PC-9 (cell line): ENCODE measurements at regions not wholly inside any gene's neighbourhood (a gene's known extent, or its start where the extent isn't known, plus 50 kb on each side); places are given as distances from the start of the nearest gene placed in this dataset.

Source experiments
- CTCF ChIP-seq: fragments of 200-600 bp; sonication (generic); conservative IDR thresholded peaks from 2 replicates; pipeline ENCODE4 v1.6.1; 2017; ENCODE audit warnings: mixed run types, antibody characterized with exemption, mild to moderate bottlenecking, moderate library complexity
- EZH2 ChIP-seq: fragments of 200-600 bp; sonication (generic); IDR thresholded peaks from 2 replicates; pipeline ENCODE4 v1.8.0; 2017; ENCODE audit warnings: antibody characterized with exemption, low read depth

- TF ChIP-seq CTCF, result no peak
- no peak for TF ChIP-seq EZH2
Measured at GRCh38 chr13:67880916-67881315, 650.8 kb upstream of the PCDH9 start.
